Mesothelial cell of epicardium (in vitro differentiated cells): ENCODE measurements at regions not wholly inside any gene's neighbourhood (a gene's known extent, or its start where the extent isn't known, plus 50 kb on each side); places are given as distances from the start of the nearest gene placed in this dataset.

Source experiments
- DNase-seq, 2 experiments: peaks; one replicate each; pipeline ENCODE4 v3.0.0; 2021; ENCODE audit warnings: low spot score in 2 of 2; ENCODE audit not compliant: unreplicated experiment in 2 of 2
- H3K27ac Mint-ChIP-seq: 2 replicates; pipeline ENCODE4 v1.8.0; 2021; ENCODE audit warnings: mixed read lengths
- H3K27me3 Mint-ChIP-seq: 2 replicates; pipeline ENCODE4 v1.8.0; 2021; ENCODE audit warnings: low read depth, mixed read lengths
- H3K36me3 Mint-ChIP-seq: 2 replicates; pipeline ENCODE4 v1.8.0; 2021; ENCODE audit warnings: mixed read lengths
- H3K4me1 Mint-ChIP-seq: 2 replicates; pipeline ENCODE4 v1.8.0; 2021; ENCODE audit warnings: mixed read lengths
- H3K4me3 Mint-ChIP-seq: 2 replicates; pipeline ENCODE4 v1.8.0; 2021; ENCODE audit warnings: mild to moderate bottlenecking, moderate library complexity, mixed read lengths
- H3K9me3 Mint-ChIP-seq: 2 replicates; pipeline ENCODE4 v1.8.0; 2021; ENCODE audit warnings: mixed read lengths
- TF ChIP-seq, protein P1 (sequence below): fragments of 200-600 bp; sonication (generic); IDR thresholded peaks from one replicate; pipeline ENCODE4 v1.5.0; 2021; ENCODE audit warnings: antibody characterized with exemption; ENCODE audit not compliant: unreplicated experiment

DNA sequence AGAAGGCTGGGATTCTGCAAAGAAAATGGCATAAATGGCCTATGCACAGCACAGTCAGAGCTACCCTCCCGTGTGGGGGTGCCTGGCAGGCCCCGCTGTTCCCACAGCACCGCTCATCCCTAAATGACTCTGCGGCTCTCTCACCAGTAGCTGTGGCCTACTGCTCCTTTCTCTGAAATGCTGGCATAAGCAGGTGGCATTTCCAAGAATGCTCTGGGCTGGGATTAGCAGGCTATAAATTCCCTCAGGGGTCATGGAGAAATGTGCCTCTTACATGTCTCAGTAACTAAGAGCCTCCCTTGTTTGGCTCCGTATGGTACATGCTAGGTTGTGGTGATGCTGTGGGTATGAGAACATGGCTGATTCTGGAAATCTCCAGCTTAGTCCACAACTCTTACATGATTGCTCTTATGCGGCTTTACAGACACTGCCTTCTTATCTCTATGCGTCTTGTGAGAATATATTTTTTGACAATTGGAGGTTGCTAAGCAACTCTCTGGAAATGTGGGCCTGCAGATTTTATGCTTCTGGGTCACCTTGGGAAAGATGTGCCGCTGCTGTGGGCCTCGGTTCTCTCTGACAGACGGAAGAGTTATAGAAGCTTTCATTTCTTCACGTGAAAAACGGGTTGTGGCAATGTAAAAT is 80.3 kb upstream of the GATA6 start:
- Mint-ChIP-seq H3K36me3 (no peaks in the 10 kb centered on the region), H3K27me3 (peaks cover 15% of the 10 kb centered on the region), H3K27ac (no peak overlapping the region), H3K4me1 (peaks cover 14% of the 10 kb centered on the region), H3K4me3 (no peak overlapping the region), H3K9me3 (no peaks in the 10 kb centered on the region)
- TF ChIP-seq, protein P1, sequence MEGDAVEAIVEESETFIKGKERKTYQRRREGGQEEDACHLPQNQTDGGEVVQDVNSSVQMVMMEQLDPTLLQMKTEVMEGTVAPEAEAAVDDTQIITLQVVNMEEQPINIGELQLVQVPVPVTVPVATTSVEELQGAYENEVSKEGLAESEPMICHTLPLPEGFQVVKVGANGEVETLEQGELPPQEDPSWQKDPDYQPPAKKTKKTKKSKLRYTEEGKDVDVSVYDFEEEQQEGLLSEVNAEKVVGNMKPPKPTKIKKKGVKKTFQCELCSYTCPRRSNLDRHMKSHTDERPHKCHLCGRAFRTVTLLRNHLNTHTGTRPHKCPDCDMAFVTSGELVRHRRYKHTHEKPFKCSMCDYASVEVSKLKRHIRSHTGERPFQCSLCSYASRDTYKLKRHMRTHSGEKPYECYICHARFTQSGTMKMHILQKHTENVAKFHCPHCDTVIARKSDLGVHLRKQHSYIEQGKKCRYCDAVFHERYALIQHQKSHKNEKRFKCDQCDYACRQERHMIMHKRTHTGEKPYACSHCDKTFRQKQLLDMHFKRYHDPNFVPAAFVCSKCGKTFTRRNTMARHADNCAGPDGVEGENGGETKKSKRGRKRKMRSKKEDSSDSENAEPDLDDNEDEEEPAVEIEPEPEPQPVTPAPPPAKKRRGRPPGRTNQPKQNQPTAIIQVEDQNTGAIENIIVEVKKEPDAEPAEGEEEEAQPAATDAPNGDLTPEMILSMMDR: no peak
- DNase-seq: no peak

DNA sequence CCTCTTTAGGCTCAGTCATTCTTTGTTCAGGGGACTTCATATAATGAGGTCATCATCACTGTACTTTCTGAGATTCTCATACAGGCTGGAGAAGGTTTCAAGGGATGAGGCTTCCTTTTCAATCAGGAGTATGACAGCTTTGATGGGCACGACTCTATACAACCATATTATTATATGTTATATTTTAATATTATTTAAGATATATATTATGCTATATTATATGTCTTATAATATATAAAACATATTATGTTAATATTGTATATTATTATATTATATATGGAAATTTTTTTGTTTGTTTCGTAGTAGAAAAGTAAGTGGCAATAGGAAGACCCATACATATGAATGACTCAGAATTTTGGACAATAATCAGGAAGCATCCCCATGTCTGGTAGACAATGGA is 78.0 kb upstream of the GATA6 start:
- no peak overlapping the region for H3K27ac Mint-ChIP-seq
- H3K36me3 Mint-ChIP-seq: no peaks in the 10 kb centered on the region
- no peaks in the 10 kb centered on the region for H3K9me3 Mint-ChIP-seq
- H3K4me1 Mint-ChIP-seq: peaks cover 7% of the 10 kb centered on the region
- no peak overlapping the region for H3K4me3 Mint-ChIP-seq
- peaks cover 19% of the 10 kb centered on the region for H3K27me3 Mint-ChIP-seq
- TF ChIP-seq, protein P1: no peak
- DNase-seq: no peak

DNA sequence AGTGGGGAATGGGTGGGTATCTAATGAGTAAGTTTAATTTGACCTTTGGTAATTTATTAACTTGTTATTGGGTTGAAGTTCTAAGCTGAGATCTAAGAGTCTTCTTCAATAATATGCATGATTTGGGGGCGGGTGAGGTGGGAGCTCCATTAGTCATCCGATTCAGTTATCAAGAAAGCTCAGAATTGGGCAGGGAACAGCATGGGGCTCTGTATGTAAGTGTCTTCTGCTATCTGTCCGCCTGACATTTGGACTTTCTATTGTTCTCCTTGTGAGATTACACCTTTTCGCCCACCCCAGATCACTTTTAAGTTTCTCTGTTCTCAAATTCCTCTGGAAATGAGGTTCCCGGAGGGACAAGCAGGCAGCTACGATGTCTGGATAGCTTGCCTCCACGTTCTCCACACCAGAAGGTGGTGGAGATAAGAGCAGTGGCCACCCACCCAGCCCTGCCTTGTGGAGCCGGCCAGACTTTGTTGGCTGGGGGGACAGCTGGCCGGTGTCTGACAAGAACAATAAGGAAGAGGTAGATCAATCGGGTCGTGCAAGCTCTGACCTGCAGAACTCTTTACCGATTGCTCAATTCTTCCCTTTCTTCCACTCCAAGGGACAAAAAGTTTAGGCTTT is 75.5 kb upstream of the GATA6 start:
- Mint-ChIP-seq H3K4me1 (peaks cover 6% of the 10 kb centered on the region), H3K9me3 (no peaks in the 10 kb centered on the region), H3K27ac (no peak overlapping the region), H3K27me3 (peaks cover 12% of the 10 kb centered on the region), H3K4me3 (no peak overlapping the region), H3K36me3 (no peaks in the 10 kb centered on the region)
- no peak for DNase-seq
- TF ChIP-seq, protein P1: no peak

DNA sequence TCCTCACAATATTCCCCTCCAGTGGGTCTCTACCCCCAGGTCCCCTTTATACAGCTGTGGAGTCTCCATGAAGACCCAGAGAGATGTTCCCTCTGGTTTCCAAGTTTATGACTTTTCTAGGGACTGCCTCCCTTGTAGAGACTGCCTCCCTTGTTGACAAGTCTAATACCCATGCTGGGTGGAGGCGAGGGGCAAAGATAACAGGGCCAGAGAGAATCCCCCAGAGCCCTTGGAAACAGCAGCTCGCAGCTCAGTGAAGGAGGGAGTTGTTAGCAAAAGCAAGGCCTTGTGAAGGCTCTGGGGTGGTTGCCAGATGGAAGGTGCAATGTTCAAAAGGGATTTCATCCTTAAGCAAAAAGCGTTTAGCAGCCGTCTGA is 75.0 kb upstream of the GATA6 start:
- Mint-ChIP-seq H3K9me3 (no peaks in the 10 kb centered on the region), H3K27ac (no peak overlapping the region)

DNA sequence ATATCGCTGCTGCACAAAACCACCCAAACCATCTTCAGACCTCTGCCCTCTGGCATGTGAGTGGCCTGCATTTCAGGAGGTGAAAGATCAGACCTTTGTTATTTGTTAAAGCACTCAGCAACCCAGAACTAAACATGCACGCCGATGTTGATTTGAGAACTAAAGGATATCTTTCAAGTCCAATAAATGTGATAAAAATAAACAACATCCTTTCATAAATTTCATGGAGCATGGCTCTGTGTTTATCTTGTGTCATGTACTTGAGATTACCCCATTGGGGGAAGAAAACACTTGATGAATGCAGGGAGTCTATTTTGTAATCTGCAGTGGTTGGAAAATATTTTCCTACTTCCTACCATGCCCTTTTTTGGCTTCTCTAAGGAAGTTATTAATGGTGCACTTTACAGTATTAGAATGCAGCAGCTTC is 70.8 kb upstream of the GATA6 start:
- no peak overlapping the region for H3K4me3 Mint-ChIP-seq
- peaks cover 16% of the 10 kb centered on the region for H3K4me1 Mint-ChIP-seq
- peaks cover 9% of the 10 kb centered on the region for H3K27me3 Mint-ChIP-seq
- H3K36me3 Mint-ChIP-seq: no peaks in the 10 kb centered on the region
- H3K9me3 Mint-ChIP-seq: no peaks in the 10 kb centered on the region
- TF ChIP-seq, protein P1: no peak
- no peak for DNase-seq
- H3K27ac Mint-ChIP-seq: no peak overlapping the region

More for the DNA sequence above, 75.0 kb upstream of the GATA6 start:
- peaks cover 2% of the 10 kb centered on the region for H3K4me1 Mint-ChIP-seq
- H3K4me3 Mint-ChIP-seq: no peak overlapping the region
- DNase-seq: no peak
- H3K36me3 Mint-ChIP-seq: no peaks in the 10 kb centered on the region
- peaks cover 12% of the 10 kb centered on the region for H3K27me3 Mint-ChIP-seq
- TF ChIP-seq, protein P1: no peak
